Peyer's patch (tissue), 4 donors: ENCODE measurements at regions not wholly inside any gene's neighbourhood (a gene's known extent, or its start where the extent isn't known, plus 50 kb on each side); places are given as distances from the start of the nearest gene placed in this dataset.

Experiments
- DNase-seq, 3 donors: peaks; one replicate each; pipeline ENCODE4 v3.0.0-alpha.2; 2017 to 2019
- H3K27ac ChIP-seq, 4 donors: fragments of 200-600 bp; sonication (generic); one replicate each; pipeline ENCODE4 v1.5.1; 2016 to 2019
- H3K27me3 ChIP-seq, 2 donors: fragments of 200-600 bp; sonication (generic); one replicate each; pipeline ENCODE4 v1.5.1; 2019
- H3K36me3 ChIP-seq, 3 donors: fragments of 200-600 bp; sonication (generic); one replicate each; pipeline ENCODE4 v1.5.1; 2016 to 2019
- H3K4me1 ChIP-seq, 4 donors: fragments of 200-600 bp; sonication (generic); one replicate each; pipeline ENCODE4 v1.5.1; 2016 to 2019
- H3K4me3 ChIP-seq, 4 donors: fragments of 200-600 bp; sonication (generic); 1 replicate in 3 of 4; 2 replicates in 1 of 4; pipeline ENCODE4 v1.5.1; 2016 to 2019; ENCODE audit warnings: mild to moderate bottlenecking in 1 of 4
- H3K9me3 ChIP-seq, 4 donors: fragments of 200-600 bp; sonication (generic); one replicate each; pipeline ENCODE4 v1.5.1; 2016 to 2019; ENCODE audit warnings: mild to moderate bottlenecking in 1 of 4
- POLR2A ChIP-seq, 2 donors: fragments of 450-650 bp; IDR thresholded peaks; one replicate each; pipeline ENCODE4 v1.5.1; 2017; ENCODE audit warnings: antibody characterized with exemption in 2 of 2, mild to moderate bottlenecking in 2 of 2, moderate library complexity in 2 of 2
- TF ChIP-seq, protein P1 (sequence below), 6 experiments: fragments of 450-650 bp in 4 of 6; fragments of 200-600 bp in 2 of 6; sonication (generic) in 1 of 6; IDR thresholded peaks; one replicate each; pipeline ENCODE4 v1.5.1; 2017 to 2019; ENCODE audit warnings: antibody characterized with exemption in 6 of 6, mild to moderate bottlenecking in 3 of 6, moderate library complexity in 1 of 6

DNA sequence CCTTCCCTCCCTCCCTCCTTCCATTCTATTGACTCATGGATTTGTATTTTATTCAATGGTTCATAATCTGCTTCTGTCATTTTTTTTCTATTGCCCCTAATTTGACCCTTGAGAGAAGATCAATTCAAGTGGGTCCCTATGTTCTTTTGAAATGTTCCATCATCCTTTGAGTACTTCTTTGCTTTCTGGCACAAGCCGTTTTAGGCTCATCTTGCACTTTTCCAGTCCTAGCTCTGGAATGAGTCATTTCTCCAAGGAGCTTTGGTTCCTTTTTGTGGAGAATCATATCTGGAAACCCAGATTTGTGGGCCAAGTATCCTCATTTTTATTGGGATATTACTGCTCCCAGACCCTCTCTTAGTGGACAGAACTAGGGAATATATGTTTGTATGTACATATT, 126.8 kb upstream of the PTPN3 start:
- DNase-seq: no peak
- Histone ChIP-seq H3K36me3 (no peaks in the 10 kb centered on the region), H3K4me1 (no peaks in the 10 kb centered on the region), H3K27ac (no peak overlapping the region), H3K4me3 (no peak overlapping the region), H3K27me3 (no peaks in the 10 kb centered on the region), H3K9me3 (no peaks in the 10 kb centered on the region)
- TF ChIP-seq, protein P1, sequence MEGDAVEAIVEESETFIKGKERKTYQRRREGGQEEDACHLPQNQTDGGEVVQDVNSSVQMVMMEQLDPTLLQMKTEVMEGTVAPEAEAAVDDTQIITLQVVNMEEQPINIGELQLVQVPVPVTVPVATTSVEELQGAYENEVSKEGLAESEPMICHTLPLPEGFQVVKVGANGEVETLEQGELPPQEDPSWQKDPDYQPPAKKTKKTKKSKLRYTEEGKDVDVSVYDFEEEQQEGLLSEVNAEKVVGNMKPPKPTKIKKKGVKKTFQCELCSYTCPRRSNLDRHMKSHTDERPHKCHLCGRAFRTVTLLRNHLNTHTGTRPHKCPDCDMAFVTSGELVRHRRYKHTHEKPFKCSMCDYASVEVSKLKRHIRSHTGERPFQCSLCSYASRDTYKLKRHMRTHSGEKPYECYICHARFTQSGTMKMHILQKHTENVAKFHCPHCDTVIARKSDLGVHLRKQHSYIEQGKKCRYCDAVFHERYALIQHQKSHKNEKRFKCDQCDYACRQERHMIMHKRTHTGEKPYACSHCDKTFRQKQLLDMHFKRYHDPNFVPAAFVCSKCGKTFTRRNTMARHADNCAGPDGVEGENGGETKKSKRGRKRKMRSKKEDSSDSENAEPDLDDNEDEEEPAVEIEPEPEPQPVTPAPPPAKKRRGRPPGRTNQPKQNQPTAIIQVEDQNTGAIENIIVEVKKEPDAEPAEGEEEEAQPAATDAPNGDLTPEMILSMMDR (IDR thresholded peaks at IDR 0.05): no peak
- TF ChIP-seq POLR2A (IDR thresholded peaks at IDR 0.05): no peak

DNA sequence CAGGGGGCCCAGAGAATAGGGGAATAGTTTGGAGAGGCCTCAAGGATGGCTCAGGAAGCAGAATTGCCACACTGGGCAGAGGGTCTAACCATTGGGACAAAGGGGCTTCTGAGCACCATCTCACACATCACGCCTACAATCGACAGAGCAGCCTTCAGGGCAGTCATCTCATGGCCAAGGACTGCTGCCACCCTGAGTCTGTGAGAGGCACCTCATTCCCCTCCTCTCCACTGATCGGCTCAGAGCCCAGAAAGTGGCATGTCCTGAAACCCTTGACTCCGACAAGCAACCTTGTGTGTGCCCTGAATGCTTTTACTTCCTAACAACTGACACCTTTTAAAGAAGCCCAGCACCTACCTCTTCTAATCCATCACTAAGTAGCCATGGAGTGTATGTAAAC, 128.9 kb upstream of the PTPN3 start:
- H3K9me3 ChIP-seq: no peaks in the 10 kb centered on the region
- H3K4me3 ChIP-seq: no peak overlapping the region
- no peak for TF ChIP-seq POLR2A (IDR thresholded peaks at IDR 0.05)
- TF ChIP-seq, protein P1 (IDR thresholded peaks at IDR 0.05): no peak
- DNase-seq: no peak
- no peak overlapping the region for H3K27ac ChIP-seq
- no peaks in the 10 kb centered on the region for H3K4me1 ChIP-seq
- no peaks in the 10 kb centered on the region for H3K27me3 ChIP-seq
- no peaks in the 10 kb centered on the region for H3K36me3 ChIP-seq

DNA sequence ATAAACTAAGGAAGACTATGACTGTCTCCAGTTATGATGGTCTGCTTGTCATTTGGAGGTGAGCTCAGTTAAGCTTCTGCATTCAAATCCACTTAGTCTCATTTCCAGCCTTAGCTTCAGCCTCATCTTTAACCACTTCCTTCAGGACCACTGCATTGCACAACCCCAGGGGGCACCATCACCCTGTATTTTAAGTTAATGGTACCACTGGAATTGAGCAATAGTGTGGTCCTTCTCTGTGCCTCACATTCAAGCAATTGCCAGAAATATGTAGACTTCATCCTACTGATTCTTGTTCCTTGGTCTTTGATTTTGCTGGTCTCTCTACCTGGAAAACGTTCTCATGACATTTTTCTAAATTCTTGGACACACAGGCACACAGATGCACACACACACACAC, 131.5 kb upstream of the PTPN3 start:
- Histone ChIP-seq H3K4me1 (no peaks in the 10 kb centered on the region), H3K27ac (no peak overlapping the region), H3K9me3 (no peaks in the 10 kb centered on the region), H3K36me3 (no peaks in the 10 kb centered on the region), H3K27me3 (no peaks in the 10 kb centered on the region), H3K4me3 (no peak overlapping the region)
- no peak for DNase-seq
- TF ChIP-seq, protein P1 (IDR thresholded peaks at IDR 0.05): no peak
- no peak for TF ChIP-seq POLR2A (IDR thresholded peaks at IDR 0.05)

DNA sequence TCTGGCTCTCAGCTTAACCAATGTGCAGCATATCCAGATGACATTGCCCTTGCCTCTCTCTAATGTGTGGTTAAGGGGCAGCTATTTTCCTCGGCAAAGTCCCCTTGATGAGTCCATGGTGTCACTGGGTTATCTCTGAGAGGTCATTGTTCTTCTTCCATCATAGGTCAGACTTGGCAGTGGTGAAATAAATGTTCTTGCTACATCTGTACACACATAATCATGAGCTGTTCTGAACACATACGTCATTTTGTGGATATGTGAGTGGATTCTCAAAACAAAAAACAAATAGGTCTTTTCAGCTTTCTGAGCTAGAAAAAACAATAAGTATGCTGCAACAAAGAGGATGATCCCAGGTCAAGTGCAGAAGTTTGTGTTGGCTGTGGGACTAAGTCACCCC, 134.7 kb upstream of the PTPN3 start:
- no peak for DNase-seq
- Histone ChIP-seq H3K27ac (no peak overlapping the region), H3K4me1 (no peaks in the 10 kb centered on the region), H3K4me3 (no peak overlapping the region), H3K36me3 (no peaks in the 10 kb centered on the region), H3K27me3 (no peaks in the 10 kb centered on the region), H3K9me3 (no peaks in the 10 kb centered on the region)
- no peak for TF ChIP-seq POLR2A (IDR thresholded peaks at IDR 0.05)
- TF ChIP-seq, protein P1 (IDR thresholded peaks at IDR 0.05): no peak

DNA sequence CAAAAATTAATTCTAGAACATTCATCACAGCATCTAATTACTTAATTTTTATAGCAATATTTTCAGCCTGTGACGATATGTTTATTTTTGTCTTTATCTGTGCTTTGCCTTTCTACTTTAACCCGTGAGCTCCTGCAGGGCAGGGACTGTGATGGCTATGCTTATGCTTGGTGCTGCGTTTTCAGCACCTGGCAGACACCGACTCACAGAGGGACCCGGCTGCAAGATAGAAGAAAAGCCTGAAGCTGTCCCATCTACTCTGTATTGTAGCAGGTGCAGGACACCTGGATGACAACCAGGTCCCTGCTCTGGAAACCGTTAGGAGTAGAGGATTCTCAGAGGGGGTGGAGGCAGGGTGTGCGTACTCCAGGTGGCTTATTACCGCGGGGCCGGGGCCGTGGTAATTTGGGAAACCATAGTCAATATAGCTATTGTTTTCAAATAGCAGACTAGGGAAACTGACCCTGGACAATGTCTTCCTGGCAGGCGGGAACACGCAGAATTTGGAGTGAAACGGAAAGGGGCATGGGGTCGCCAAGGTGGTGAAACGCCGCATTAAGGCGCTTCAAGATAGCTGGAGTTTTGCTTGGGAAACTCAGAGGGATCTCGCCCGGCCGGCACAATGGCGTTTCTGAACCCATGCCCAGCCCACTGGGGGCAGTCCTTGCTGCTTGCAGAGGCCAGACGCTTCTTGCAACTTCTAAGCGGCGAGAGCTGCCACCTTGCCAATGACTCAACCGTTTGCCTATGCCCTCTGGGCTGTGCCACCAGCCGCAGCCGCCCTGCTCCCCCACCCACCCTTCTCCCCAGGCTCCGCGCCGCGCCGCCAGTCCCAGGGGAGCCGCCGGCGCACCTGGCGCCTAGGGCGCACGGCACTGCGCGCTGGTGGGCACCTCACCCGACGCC, 140.1 kb upstream of the PALM2AKAP2 start:
- H3K27me3 ChIP-seq: peaks cover 0 to 4% of the 10 kb centered on the region in 2 donors
- H3K4me1 ChIP-seq: peaks cover 0 to 10% (median 0%) of the 10 kb centered on the region in 4 donors
- H3K36me3 ChIP-seq: no peaks in the 10 kb centered on the region
- H3K27ac ChIP-seq: no peak overlapping the region
- TF ChIP-seq POLR2A (IDR thresholded peaks at IDR 0.05): no peak
- TF ChIP-seq, protein P1 (IDR thresholded peaks at IDR 0.05): no peak
- no peaks in the 10 kb centered on the region for H3K9me3 ChIP-seq
- DNase-seq: no peak
- peak overlapping the region in 2 of 4 donors; percentile 7 to 44 for H3K4me3 ChIP-seq
